GM19043 (cell line): ENCODE measurements at regions not wholly inside any gene's neighbourhood (a gene's known extent, or its start where the extent isn't known, plus 50 kb on each side); places are given as distances from the start of the nearest gene placed in this dataset.
A peak's percentile ranks its signal among the peaks of the same experiment; 100 is the strongest.

ENCODE experiments used
- ATAC-seq: cut with Tn5 transposase; IDR thresholded peaks from one replicate; pipeline ENCODE4 v1.9.1; 2021; ENCODE audit warnings: low read depth; ENCODE audit not compliant: unreplicated experiment

- ATAC-seq, result no peak
Measured at GRCh38 chr12:90428881-90429280, 526.1 kb downstream of the CCER1 start.

- no peak for ATAC-seq
Measured at GRCh38 chr12:90428465-90428864, 526.5 kb downstream of the CCER1 start.

- no peak for ATAC-seq
Measured at GRCh38 chr12:90423965-90424364, 531.0 kb downstream of the CCER1 start.

- ATAC-seq, result no peak
Measured at GRCh38 chr12:90410962-90411361, 544.0 kb downstream of the CCER1 start.

GRCh38 chr12:90407841-90408240 is 547.1 kb downstream of the CCER1 start:
- no peak for ATAC-seq

- peak; percentile 80 for ATAC-seq
Measured at GRCh38 chr12:90404071-90404470, 550.9 kb downstream of the CCER1 start.

GRCh38 chr12:90401185-90401584 is 553.8 kb downstream of the CCER1 start:
- no peak for ATAC-seq

- no peak for ATAC-seq
Measured at GRCh38 chr12:90399357-90399756, 555.6 kb downstream of the CCER1 start.

- ATAC-seq, result no peak
Measured at GRCh38 chr12:90398285-90398836, 556.6 kb downstream of the CCER1 start.

GRCh38 chr12:90396556-90396955 is 558.4 kb downstream of the CCER1 start:
- ATAC-seq, result no peak

GRCh38 chr12:90393652-90394051 is 561.3 kb downstream of the CCER1 start:
- ATAC-seq, result no peak

GRCh38 chr12:90393089-90393488 is 561.9 kb downstream of the CCER1 start:
- no peak for ATAC-seq

- no peak for ATAC-seq
Measured at GRCh38 chr12:90390947-90391346, 564.0 kb downstream of the CCER1 start.

GRCh38 chr12:90368081-90368480 is 586.9 kb downstream of the CCER1 start:
- no peak for ATAC-seq

GRCh38 chr12:90366286-90366685 is 588.7 kb downstream of the CCER1 start:
- ATAC-seq, result no peak

GRCh38 chr12:90360300-90360699 is 594.7 kb downstream of the CCER1 start:
- ATAC-seq, result no peak

- no peak for ATAC-seq
Measured at GRCh38 chr12:90355711-90356355, 599.1 kb downstream of the CCER1 start.

- no peak for ATAC-seq
Measured at GRCh38 chr12:90343966-90344365, 611.0 kb downstream of the CCER1 start.

- ATAC-seq, result no peak
Measured at GRCh38 chr12:90342081-90342480, 612.9 kb downstream of the CCER1 start.

GRCh38 chr12:90339837-90340236 is 615.1 kb downstream of the CCER1 start:
- no peak for ATAC-seq

- no peak for ATAC-seq
Measured at GRCh38 chr12:90338365-90338764, 616.6 kb downstream of the CCER1 start.

GRCh38 chr12:90337018-90337417 is 618.0 kb downstream of the CCER1 start:
- no peak for ATAC-seq

GRCh38 chr12:90335566-90335965 is 619.4 kb downstream of the CCER1 start:
- ATAC-seq, result no peak
